Tibial artery (tissue), 4 donors: ENCODE measurements at regions not wholly inside any gene's neighbourhood (a gene's known extent, or its start where the extent isn't known, plus 50 kb on each side); places are given as distances from the start of the nearest gene placed in this dataset.
A peak's percentile ranks its signal among the peaks of the same experiment; 100 is the strongest.

Experiments used
- DNase-seq, 2 donors: peaks; one replicate each; pipeline ENCODE4 v3.0.0-alpha.2; 2019
- H3K27ac ChIP-seq, 2 donors: fragments of 200-600 bp; sonication (generic) in 1 of 2; 1 replicate in 1 of 2; 2 replicates in 1 of 2; pipeline ENCODE4 v1.5.1; 2018 to 2019; ENCODE audit warnings: mild to moderate bottlenecking in 1 of 2
- H3K27me3 ChIP-seq, 2 donors: fragments of 200-600 bp; sonication (generic) in 1 of 2; one replicate each; pipeline versions ENCODE4 v1.5.1 to v1.6.0; 2016 to 2019
- H3K36me3 ChIP-seq, 3 donors: fragments of 200-600 bp; sonication (generic) in 2 of 3; one replicate each; pipeline ENCODE4 v1.5.1; 2016 to 2019; ENCODE audit warnings: mild to moderate bottlenecking in 2 of 3
- H3K4me1 ChIP-seq, 4 donors: fragments of 200-600 bp; sonication (generic) in 2 of 4; 1 replicate in 3 of 4; 2 replicates in 1 of 4; pipeline ENCODE4 v1.5.1; 2016 to 2019
- H3K4me3 ChIP-seq, 2 donors: fragments of 200-600 bp; sonication (generic) in 1 of 2; 1 replicate in 1 of 2; 2 replicates in 1 of 2; pipeline ENCODE4 v1.5.1; 2018 to 2019; ENCODE audit warnings: mild to moderate bottlenecking in 2 of 2
- H3K9me3 ChIP-seq, 3 donors: fragments of 200-600 bp; sonication (generic) in 1 of 3; one replicate each; pipeline ENCODE4 v1.5.1; 2016 to 2019
- CTCF ChIP-seq, 2 experiments: fragments of 200-600 bp in 1 of 2; fragments of 450-650 bp in 1 of 2; IDR thresholded peaks; one replicate each; pipeline ENCODE4 v1.5.1; 2017 to 2019; ENCODE audit warnings: antibody characterized with exemption in 2 of 2, mild to moderate bottlenecking in 1 of 2, moderate library complexity in 1 of 2
- intact Hi-C: fragments of 100-400 bp; cut with DNase I; formaldehyde crosslinking; loops from one replicate; pipeline ENCODE4 v1.15.0; 2023; ENCODE audit warnings: low total_unique reads

DNA sequence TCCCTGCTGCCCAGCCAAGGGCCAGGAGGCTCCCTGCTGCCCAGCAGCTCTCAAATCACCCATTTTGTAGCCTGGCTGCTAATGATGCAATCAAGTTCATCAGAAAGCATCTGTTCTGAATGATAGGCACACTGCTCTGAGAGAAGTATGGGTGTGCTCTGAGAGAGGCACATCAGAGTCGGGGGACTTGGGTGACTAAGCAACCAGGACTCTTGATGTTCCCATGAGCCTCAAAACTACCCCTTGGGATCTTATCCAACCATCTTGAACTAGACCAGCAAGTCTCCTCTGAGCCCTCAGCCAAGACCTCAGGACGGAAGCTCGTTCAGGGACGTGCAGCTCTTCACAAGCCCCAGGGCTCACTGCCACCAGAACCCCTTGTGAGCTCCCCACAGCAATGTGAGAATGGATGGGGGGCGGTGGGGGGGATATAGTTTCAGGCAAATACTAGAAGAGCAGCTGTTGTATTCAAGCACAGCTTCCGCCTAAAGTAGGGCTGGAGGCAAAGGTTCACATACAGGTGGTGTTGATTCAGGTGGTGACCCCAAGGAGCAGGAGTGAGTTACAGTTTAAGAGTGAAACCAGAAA, 52.2 kb upstream of the HES1 start:
- intact Hi-C loops = loop anchor here (1.0 kb wide), 1 partner anchor 49 kb away; no protein-coding TSS in a partner anchor
- TF ChIP-seq CTCF (IDR thresholded peaks at IDR 0.05) = no peak
- Histone ChIP-seq H3K27me3 (peaks cover 0 to 6% of the 10 kb centered on the region in 2 donors), H3K27ac (no peak overlapping the region), H3K4me1 (peaks cover 0 to 24% (median 13%) of the 10 kb centered on the region in 4 donors), H3K36me3 (no peaks in the 10 kb centered on the region), H3K4me3 (no peak overlapping the region), H3K9me3 (no peaks in the 10 kb centered on the region)
- no peak for DNase-seq

- H3K27me3 ChIP-seq = peaks cover 0 to 3% of the 10 kb centered on the region in 2 donors
- no peak overlapping the region for H3K27ac ChIP-seq
- intact Hi-C loops = no loop called here
- H3K36me3 ChIP-seq = no peaks in the 10 kb centered on the region
- no peak for TF ChIP-seq CTCF (IDR thresholded peaks at IDR 0.05)
- no peak overlapping the region for H3K4me3 ChIP-seq
- peaks cover 0 to 24% (median 13%) of the 10 kb centered on the region in 4 donors for H3K4me1 ChIP-seq
- no peaks in the 10 kb centered on the region for H3K9me3 ChIP-seq
- DNase-seq = peak in 1 of 2 donors; percentile 24
These were observed 51.7 kb upstream of the HES1 start for GRCh38 chr3:194084284-194084683.
